PC-9 (cell line): ENCODE measurements at regions not wholly inside any gene's neighbourhood (a gene's known extent, or its start where the extent isn't known, plus 50 kb on each side); places are given as distances from the start of the nearest gene placed in this dataset.

Experiments used
- BruUV-seq: library from RNA; stranded (reverse); fragments of 400-500 nt; replicated peaks from 2 replicates; lab custom pipeline; 2021; lab: Mats Ljungman, UMichigan
- CTCF ChIA-PET: fragments of 300-600 bp; sonication (Branson Sonifier 250); formaldehyde crosslinking; loops from one replicate; lab custom pipeline; 2022; ENCODE audit warnings: antibody characterized with exemption; lab: Charles Lee
- POLR2A ChIA-PET: fragments of 300-600 bp; sonication (Branson Sonifier 250); formaldehyde crosslinking; loops from one replicate; lab custom pipeline; 2022; ENCODE audit warnings: antibody characterized with exemption; ENCODE audit not compliant: unreplicated experiment; lab: Charles Lee
- DNase-seq, 2 experiments: peaks; one replicate each; pipeline versions ENCODE4 v3.0.0 to v3.0.0-alpha.2; 2015 to 2022; ENCODE audit warnings: mixed read lengths in 1 of 2
- H2AFZ ChIP-seq: fragments of 200-600 bp; sonication (generic); 2 replicates; pipeline ENCODE4 v1.8.1; 2017; ENCODE audit warnings: antibody characterized with exemption
- H3F3A ChIP-seq: fragments of 200-600 bp; sonication (generic); 2 replicates; pipeline ENCODE4 v1.8.1; 2017; ENCODE audit warnings: antibody characterized with exemption, mild to moderate bottlenecking, low read depth; ENCODE audit not compliant: insufficient read depth
- H3K27ac ChIP-seq: fragments of 200-600 bp; sonication (generic); 2 replicates; pipeline ENCODE4 v1.6.1; 2016; ENCODE audit warnings: mixed run types
- H3K27me3 ChIP-seq: fragments of 200-600 bp; sonication (generic); 2 replicates; pipeline ENCODE4 v1.6.1; 2016; ENCODE audit warnings: low read depth, mixed run types; ENCODE audit not compliant: insufficient read depth
- H3K36me3 ChIP-seq: fragments of 200-600 bp; sonication (generic); 2 replicates; pipeline ENCODE4 v1.6.1; 2016; ENCODE audit warnings: low read depth, mixed run types
- H3K4me1 ChIP-seq: fragments of 200-600 bp; sonication (generic); replicated peaks from 2 replicates; pipeline ENCODE4 v1.6.1; 2016; ENCODE audit warnings: mixed run types; ENCODE audit not compliant: insufficient read depth
- H3K4me2 ChIP-seq: fragments of 200-600 bp; sonication (generic); 2 replicates; pipeline ENCODE4 v1.6.1; 2017; ENCODE audit warnings: mixed run types
- H3K4me3 ChIP-seq: fragments of 200-600 bp; sonication (generic); 2 replicates; pipeline ENCODE4 v1.6.1; 2016; ENCODE audit warnings: mixed run types
- H3K79me2 ChIP-seq: fragments of 200-600 bp; sonication (generic); 2 replicates; pipeline ENCODE4 v1.6.1; 2017; ENCODE audit warnings: low read depth, mixed run types
- H3K9me2 ChIP-seq: fragments of 200-600 bp; sonication (generic); 2 replicates; pipeline ENCODE4 v1.8.1; 2017; ENCODE audit warnings: mild to moderate bottlenecking; ENCODE audit not compliant: insufficient read depth
- H3K9me3 ChIP-seq: fragments of 200-600 bp; sonication (generic); 2 replicates; pipeline ENCODE4 v1.8.1; 2016; ENCODE audit warnings: low read depth; ENCODE audit not compliant: insufficient read depth
- H4K20me1 ChIP-seq: fragments of 200-600 bp; sonication (generic); 2 replicates; pipeline ENCODE4 v1.8.1; 2017; ENCODE audit not compliant: insufficient read depth
- EZH2 ChIP-seq: fragments of 200-600 bp; sonication (generic); IDR thresholded peaks from 2 replicates; pipeline ENCODE4 v1.8.0; 2017; ENCODE audit warnings: antibody characterized with exemption, low read depth
- intact Hi-C: fragments of 100-400 bp; cut with micrococcal nuclease; formaldehyde crosslinking; loops from one replicate; pipeline ENCODE4 v1.10.0; 2022; ENCODE audit not compliant: unreplicated experiment
- TF ChIP-seq, protein P1 (sequence below): fragments of 200-600 bp; sonication (generic); conservative IDR thresholded peaks from 2 replicates; pipeline ENCODE4 v1.6.1; 2017; ENCODE audit warnings: mixed run types, antibody characterized with exemption, mild to moderate bottlenecking, moderate library complexity

DNA sequence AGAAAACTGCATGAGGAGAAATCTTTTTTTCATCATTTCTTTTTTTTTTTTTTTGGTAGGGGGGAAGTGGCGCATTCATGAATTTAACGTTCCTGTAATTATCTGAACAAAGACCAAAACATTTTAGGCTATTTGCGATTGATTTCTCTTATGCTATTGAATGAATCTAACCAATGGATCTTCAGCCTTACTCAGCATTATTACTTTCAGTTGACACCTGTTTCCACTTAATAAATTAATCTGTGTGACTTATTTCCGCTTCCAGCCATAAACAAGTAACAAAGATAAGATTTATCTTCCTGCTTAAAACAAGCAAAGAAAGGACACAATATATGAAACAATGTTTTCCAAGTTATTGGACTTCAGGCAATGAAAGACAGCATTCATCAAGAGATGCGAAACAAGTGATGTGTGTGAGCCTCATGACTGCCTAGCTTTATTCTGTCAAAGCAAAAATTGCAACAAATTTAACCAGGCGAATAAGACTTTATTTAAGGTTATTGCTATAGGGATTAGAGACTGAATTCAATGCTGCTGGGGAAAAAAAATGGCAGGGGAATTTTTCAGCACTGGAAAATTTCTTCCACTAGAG is 1026.9 kb downstream of the LRFN5 start:
- H3K9me3 ChIP-seq: no peaks in the 10 kb centered on the region
- no peak overlapping the region for H3K27ac ChIP-seq
- H3K79me2 ChIP-seq: no peaks in the 10 kb centered on the region
- H3K36me3 ChIP-seq: no peaks in the 10 kb centered on the region
- intact Hi-C loops: no loop called here
- no TSS peak for BruUV-seq
- TF ChIP-seq, protein P1, sequence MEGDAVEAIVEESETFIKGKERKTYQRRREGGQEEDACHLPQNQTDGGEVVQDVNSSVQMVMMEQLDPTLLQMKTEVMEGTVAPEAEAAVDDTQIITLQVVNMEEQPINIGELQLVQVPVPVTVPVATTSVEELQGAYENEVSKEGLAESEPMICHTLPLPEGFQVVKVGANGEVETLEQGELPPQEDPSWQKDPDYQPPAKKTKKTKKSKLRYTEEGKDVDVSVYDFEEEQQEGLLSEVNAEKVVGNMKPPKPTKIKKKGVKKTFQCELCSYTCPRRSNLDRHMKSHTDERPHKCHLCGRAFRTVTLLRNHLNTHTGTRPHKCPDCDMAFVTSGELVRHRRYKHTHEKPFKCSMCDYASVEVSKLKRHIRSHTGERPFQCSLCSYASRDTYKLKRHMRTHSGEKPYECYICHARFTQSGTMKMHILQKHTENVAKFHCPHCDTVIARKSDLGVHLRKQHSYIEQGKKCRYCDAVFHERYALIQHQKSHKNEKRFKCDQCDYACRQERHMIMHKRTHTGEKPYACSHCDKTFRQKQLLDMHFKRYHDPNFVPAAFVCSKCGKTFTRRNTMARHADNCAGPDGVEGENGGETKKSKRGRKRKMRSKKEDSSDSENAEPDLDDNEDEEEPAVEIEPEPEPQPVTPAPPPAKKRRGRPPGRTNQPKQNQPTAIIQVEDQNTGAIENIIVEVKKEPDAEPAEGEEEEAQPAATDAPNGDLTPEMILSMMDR: no peak
- no peak for TF ChIP-seq EZH2
- H3F3A ChIP-seq: no peaks in the 10 kb centered on the region
- H4K20me1 ChIP-seq: no peaks in the 10 kb centered on the region
- no peak overlapping the region for H3K4me2 ChIP-seq
- no peak overlapping the region for H2AFZ ChIP-seq
- H3K9me2 ChIP-seq: no peaks in the 10 kb centered on the region
- H3K4me3 ChIP-seq: no peak overlapping the region
- CTCF ChIA-PET: no interaction called here
- no peak for DNase-seq
- H3K4me1 ChIP-seq: no peaks in the 10 kb centered on the region
- H3K27me3 ChIP-seq: no peaks in the 10 kb centered on the region
- POLR2A ChIA-PET: no interaction called here

GRCh38 chr14:42629553-42629952 is 1022.9 kb downstream of the LRFN5 start:
- no TSS peak for BruUV-seq
- no peak for DNase-seq
- intact Hi-C loops: no loop called here
- Histone ChIP-seq H2AFZ (no peak overlapping the region), H3K79me2 (no peaks in the 10 kb centered on the region), H3K36me3 (no peaks in the 10 kb centered on the region), H3K4me3 (no peak overlapping the region), H3K27me3 (no peaks in the 10 kb centered on the region), H3K9me2 (no peaks in the 10 kb centered on the region), H3K4me2 (no peak overlapping the region), H4K20me1 (no peaks in the 10 kb centered on the region), H3K27ac (no peak overlapping the region), H3K4me1 (no peaks in the 10 kb centered on the region), H3K9me3 (no peaks in the 10 kb centered on the region), H3F3A (no peaks in the 10 kb centered on the region)
- CTCF ChIA-PET: no interaction called here
- POLR2A ChIA-PET: no interaction called here
- TF ChIP-seq EZH2: no peak
- TF ChIP-seq, protein P1: no peak

DNA sequence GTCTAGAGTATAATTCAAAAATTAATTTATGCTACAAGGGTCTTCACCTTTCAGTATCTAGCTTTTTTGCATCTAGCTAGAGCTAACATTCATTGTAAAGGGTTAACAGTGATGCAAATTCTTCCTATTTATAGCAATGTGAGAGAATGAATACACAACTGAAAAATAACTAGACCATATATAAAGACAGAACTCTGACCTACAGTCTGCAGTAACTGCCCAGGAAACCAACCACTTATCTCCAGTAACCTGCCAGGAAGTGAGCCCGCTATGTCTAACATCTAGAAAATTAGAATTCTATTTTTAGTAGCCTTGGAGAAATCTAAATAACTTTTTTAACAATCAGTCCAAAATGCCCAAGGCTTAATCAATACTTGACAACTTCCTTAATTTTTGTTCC is 1021.9 kb downstream of the LRFN5 start:
- no peak overlapping the region for H2AFZ ChIP-seq
- POLR2A ChIA-PET: no interaction called here
- no peaks in the 10 kb centered on the region for H3K79me2 ChIP-seq
- TF ChIP-seq, protein P1: no peak
- TF ChIP-seq EZH2: no peak
- H3K9me2 ChIP-seq: no peaks in the 10 kb centered on the region
- no peak for DNase-seq
- no peaks in the 10 kb centered on the region for H3F3A ChIP-seq
- H3K9me3 ChIP-seq: no peaks in the 10 kb centered on the region
- H3K27me3 ChIP-seq: no peaks in the 10 kb centered on the region
- H3K4me3 ChIP-seq: no peak overlapping the region
- no peak overlapping the region for H3K4me2 ChIP-seq
- no peaks in the 10 kb centered on the region for H3K4me1 ChIP-seq
- CTCF ChIA-PET: no interaction called here
- intact Hi-C loops: no loop called here
- no TSS peak for BruUV-seq
- no peaks in the 10 kb centered on the region for H3K36me3 ChIP-seq
- H3K27ac ChIP-seq: no peak overlapping the region
- no peaks in the 10 kb centered on the region for H4K20me1 ChIP-seq
